Stomach (tissue), 4 donors: ENCODE measurements at regions not wholly inside any gene's neighbourhood (a gene's known extent, or its start where the extent isn't known, plus 50 kb on each side); places are given as distances from the start of the nearest gene placed in this dataset.

Source experiments
- EP300 ChIP-seq: sonication (generic); formaldehyde crosslinking; IDR thresholded peaks from one replicate; pipeline ENCODE4 v1.6.1; 2017; ENCODE audit warnings: antibody characterized with exemption
- TF ChIP-seq, protein P1 (sequence below), 7 experiments: fragments of 450-650 bp in 4 of 7; fragments of 200-600 bp in 3 of 7; sonication (generic) in 3 of 7; IDR thresholded peaks; one replicate each; pipeline ENCODE4 v1.5.1; 2016 to 2019; ENCODE audit warnings: antibody characterized with exemption in 7 of 7, control low read depth in 2 of 7, mild to moderate bottlenecking in 1 of 7

GRCh38 chr6:153960281-153960680 lies 78.8 kb upstream of the OPRM1 start:
- TF ChIP-seq, protein P1, sequence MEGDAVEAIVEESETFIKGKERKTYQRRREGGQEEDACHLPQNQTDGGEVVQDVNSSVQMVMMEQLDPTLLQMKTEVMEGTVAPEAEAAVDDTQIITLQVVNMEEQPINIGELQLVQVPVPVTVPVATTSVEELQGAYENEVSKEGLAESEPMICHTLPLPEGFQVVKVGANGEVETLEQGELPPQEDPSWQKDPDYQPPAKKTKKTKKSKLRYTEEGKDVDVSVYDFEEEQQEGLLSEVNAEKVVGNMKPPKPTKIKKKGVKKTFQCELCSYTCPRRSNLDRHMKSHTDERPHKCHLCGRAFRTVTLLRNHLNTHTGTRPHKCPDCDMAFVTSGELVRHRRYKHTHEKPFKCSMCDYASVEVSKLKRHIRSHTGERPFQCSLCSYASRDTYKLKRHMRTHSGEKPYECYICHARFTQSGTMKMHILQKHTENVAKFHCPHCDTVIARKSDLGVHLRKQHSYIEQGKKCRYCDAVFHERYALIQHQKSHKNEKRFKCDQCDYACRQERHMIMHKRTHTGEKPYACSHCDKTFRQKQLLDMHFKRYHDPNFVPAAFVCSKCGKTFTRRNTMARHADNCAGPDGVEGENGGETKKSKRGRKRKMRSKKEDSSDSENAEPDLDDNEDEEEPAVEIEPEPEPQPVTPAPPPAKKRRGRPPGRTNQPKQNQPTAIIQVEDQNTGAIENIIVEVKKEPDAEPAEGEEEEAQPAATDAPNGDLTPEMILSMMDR (IDR thresholded peaks at IDR 0.05): no peak
- TF ChIP-seq EP300: no peak
